ENCODE measurements at regions not wholly inside any gene's neighbourhood (a gene's known extent, or its start where the extent isn't known, plus 50 kb on each side); places are given as distances from the start of the nearest gene placed in this dataset.

GRCh38 chr5:82754036-82754746, 323.0 kb downstream of the TMEM167A start:
- peaks cover 5% of the 10 kb centered on the region for H3K9me3 Mint-ChIP-seq
- POLR2A ChIA-PET = no interaction called here
- H3K4me3 Mint-ChIP-seq = no peak overlapping the region
- peaks cover 2% of the 10 kb centered on the region for H3K27me3 Mint-ChIP-seq
- H3K36me3 Mint-ChIP-seq (ENCODE audit: low read depth) = no peaks in the 10 kb centered on the region
- no peak overlapping the region for H3K27ac Mint-ChIP-seq
- H3K4me1 Mint-ChIP-seq = peaks cover under 1% of the 10 kb centered on the region
- CTCF ChIA-PET = no interaction called here
- no peak for DNase-seq

GRCh38 chr5:82753374-82753773, 323.8 kb downstream of the TMEM167A start:
- Mint-ChIP-seq H3K4me1 (peaks cover 9% of the 10 kb centered on the region), H3K27ac (no peak overlapping the region), H3K36me3 (ENCODE audit: low read depth) (no peaks in the 10 kb centered on the region), H3K4me3 (no peak overlapping the region), H3K27me3 (peaks cover 2% of the 10 kb centered on the region), H3K9me3 (peaks cover 5% of the 10 kb centered on the region)
- no peak for DNase-seq
- ChIA-PET POLR2A (no interaction called here), CTCF (no interaction called here)

- peaks cover 7% of the 10 kb centered on the region for H3K9me3 Mint-ChIP-seq
- CTCF ChIA-PET = no interaction called here
Measured at GRCh38 chr5:82749461-82749820, 327.8 kb downstream of the TMEM167A start.

GRCh38 chr5:82748688-82749460, 328.3 kb downstream of the TMEM167A start:
- Mint-ChIP-seq H3K27ac (no peak overlapping the region), H3K9me3 (peaks cover 7% of the 10 kb centered on the region)
- POLR2A ChIA-PET = no interaction called here

More at GRCh38 chr5:82749461-82749820, 327.8 kb downstream of the TMEM167A start:
- Mint-ChIP-seq H3K27ac (no peak overlapping the region), H3K4me1 (peaks cover 13% of the 10 kb centered on the region), H3K4me3 (no peak overlapping the region), H3K36me3 (ENCODE audit: low read depth) (no peaks in the 10 kb centered on the region), H3K27me3 (peaks cover 2% of the 10 kb centered on the region)
- no peak for DNase-seq
- POLR2A ChIA-PET = no interaction called here

GRCh38 chr5:82747986-82748385, 329.2 kb downstream of the TMEM167A start:
- H3K4me3 Mint-ChIP-seq = no peak overlapping the region
- H3K27me3 Mint-ChIP-seq = peaks cover 2% of the 10 kb centered on the region
- CTCF ChIA-PET = interaction anchor here (1.2 kb wide), 1 partner anchor 435 kb away, joined by 3 read pairs; no protein-coding TSS in a partner anchor
- H3K9me3 Mint-ChIP-seq = peaks cover 7% of the 10 kb centered on the region
- no peak overlapping the region for H3K27ac Mint-ChIP-seq
- no peaks in the 10 kb centered on the region for H3K36me3 Mint-ChIP-seq (ENCODE audit: low read depth)
- POLR2A ChIA-PET = no interaction called here
- peaks cover 13% of the 10 kb centered on the region for H3K4me1 Mint-ChIP-seq
- DNase-seq = no peak

More at GRCh38 chr5:82748688-82749460, 328.3 kb downstream of the TMEM167A start:
- no peak for DNase-seq
- Mint-ChIP-seq H3K27me3 (peaks cover 2% of the 10 kb centered on the region), H3K4me3 (no peak overlapping the region), H3K36me3 (ENCODE audit: low read depth) (no peaks in the 10 kb centered on the region), H3K4me1 (peaks cover 13% of the 10 kb centered on the region)
- CTCF ChIA-PET = interaction anchor here (1.2 kb wide), 1 partner anchor 436 kb away, joined by 3 read pairs; no protein-coding TSS in a partner anchor

- DNase-seq = no peak
- H3K9me3 Mint-ChIP-seq = peaks cover 2% of the 10 kb centered on the region
- no peak overlapping the region for H3K4me3 Mint-ChIP-seq
- H3K4me1 Mint-ChIP-seq = peaks cover 13% of the 10 kb centered on the region
- no peak overlapping the region for H3K27ac Mint-ChIP-seq
- POLR2A ChIA-PET = no interaction called here
- H3K36me3 Mint-ChIP-seq (ENCODE audit: low read depth) = no peaks in the 10 kb centered on the region
- CTCF ChIA-PET = no interaction called here
- no peaks in the 10 kb centered on the region for H3K27me3 Mint-ChIP-seq
Measured at GRCh38 chr5:82745016-82745415, 332.2 kb downstream of the TMEM167A start.

- Mint-ChIP-seq H3K4me1 (peaks cover 3% of the 10 kb centered on the region), H3K27me3 (no peaks in the 10 kb centered on the region), H3K9me3 (no peaks in the 10 kb centered on the region), H3K4me3 (no peak overlapping the region), H3K36me3 (ENCODE audit: low read depth) (no peaks in the 10 kb centered on the region), H3K27ac (no peak overlapping the region)
- CTCF ChIA-PET = no interaction called here
- DNase-seq = no peak
- POLR2A ChIA-PET = no interaction called here
Measured at GRCh38 chr5:82738681-82739269, 338.4 kb downstream of the TMEM167A start.

GRCh38 chr5:82735160-82735789, 341.9 kb downstream of the TMEM167A start:
- H3K4me1 Mint-ChIP-seq = peaks cover 3% of the 10 kb centered on the region
- no peak for DNase-seq
- H3K27ac Mint-ChIP-seq = no peak overlapping the region
- ChIA-PET POLR2A (no interaction called here), CTCF (interaction anchor here (0.8 kb wide), 1 partner anchor 66 kb away, joined by 3 read pairs; no protein-coding TSS in a partner anchor)
- H3K27me3 Mint-ChIP-seq = no peaks in the 10 kb centered on the region
- H3K36me3 Mint-ChIP-seq (ENCODE audit: low read depth) = no peaks in the 10 kb centered on the region
- H3K9me3 Mint-ChIP-seq = no peaks in the 10 kb centered on the region
- H3K4me3 Mint-ChIP-seq = no peak overlapping the region

GRCh38 chr5:82734347-82734746, 342.8 kb downstream of the TMEM167A start:
- CTCF ChIA-PET = interaction anchor here (0.7 kb wide), 1 partner anchor 131 kb away, joined by 3 read pairs; no protein-coding TSS in a partner anchor
- Mint-ChIP-seq H3K27me3 (no peaks in the 10 kb centered on the region), H3K4me1 (peaks cover 3% of the 10 kb centered on the region), H3K9me3 (no peaks in the 10 kb centered on the region), H3K27ac (no peak overlapping the region), H3K4me3 (no peak overlapping the region), H3K36me3 (ENCODE audit: low read depth) (no peaks in the 10 kb centered on the region)
- POLR2A ChIA-PET = no interaction called here
- no peak for DNase-seq

- CTCF ChIA-PET = no interaction called here
- no peak overlapping the region for H3K4me3 Mint-ChIP-seq
- H3K9me3 Mint-ChIP-seq = no peaks in the 10 kb centered on the region
- H3K36me3 Mint-ChIP-seq (ENCODE audit: low read depth) = no peaks in the 10 kb centered on the region
- no peaks in the 10 kb centered on the region for H3K27me3 Mint-ChIP-seq
- POLR2A ChIA-PET = no interaction called here
- H3K27ac Mint-ChIP-seq = no peak overlapping the region
- H3K4me1 Mint-ChIP-seq = peaks cover 3% of the 10 kb centered on the region
- no peak for DNase-seq
Measured at GRCh38 chr5:82730913-82731312, 346.3 kb downstream of the TMEM167A start.

GRCh38 chr5:82728926-82729702, 348.1 kb downstream of the TMEM167A start:
- POLR2A ChIA-PET = no interaction called here
- no peak for DNase-seq
- Mint-ChIP-seq H3K4me1 (no peaks in the 10 kb centered on the region), H3K4me3 (no peak overlapping the region), H3K36me3 (ENCODE audit: low read depth) (no peaks in the 10 kb centered on the region), H3K27ac (no peak overlapping the region), H3K27me3 (no peaks in the 10 kb centered on the region), H3K9me3 (no peaks in the 10 kb centered on the region)
- CTCF ChIA-PET = no interaction called here

- Mint-ChIP-seq H3K36me3 (ENCODE audit: low read depth) (no peaks in the 10 kb centered on the region), H3K4me3 (no peak overlapping the region), H3K4me1 (peaks cover 3% of the 10 kb centered on the region), H3K27me3 (peaks cover 2% of the 10 kb centered on the region), H3K27ac (no peak overlapping the region), H3K9me3 (no peaks in the 10 kb centered on the region)
- ChIA-PET CTCF (no interaction called here), POLR2A (no interaction called here)
- no peak for DNase-seq
Measured at GRCh38 chr5:82723168-82723567, 354.0 kb downstream of the TMEM167A start.

GRCh38 chr5:82721087-82721410, 356.1 kb downstream of the TMEM167A start:
- DNase-seq = no peak
- Mint-ChIP-seq H3K4me1 (peaks cover 3% of the 10 kb centered on the region), H3K9me3 (no peaks in the 10 kb centered on the region), H3K36me3 (ENCODE audit: low read depth) (no peaks in the 10 kb centered on the region), H3K4me3 (no peak overlapping the region), H3K27me3 (peaks cover 2% of the 10 kb centered on the region), H3K27ac (no peak overlapping the region)
- ChIA-PET CTCF (interaction anchor here (0.8 kb wide), 1 partner anchor 20 kb away, joined by 3 read pairs; no protein-coding TSS in a partner anchor), POLR2A (no interaction called here)
